ENCODE measurements at regions not wholly inside any gene's neighbourhood (a gene's known extent, or its start where the extent isn't known, plus 50 kb on each side); places are given as distances from the start of the nearest gene placed in this dataset.

DNA sequence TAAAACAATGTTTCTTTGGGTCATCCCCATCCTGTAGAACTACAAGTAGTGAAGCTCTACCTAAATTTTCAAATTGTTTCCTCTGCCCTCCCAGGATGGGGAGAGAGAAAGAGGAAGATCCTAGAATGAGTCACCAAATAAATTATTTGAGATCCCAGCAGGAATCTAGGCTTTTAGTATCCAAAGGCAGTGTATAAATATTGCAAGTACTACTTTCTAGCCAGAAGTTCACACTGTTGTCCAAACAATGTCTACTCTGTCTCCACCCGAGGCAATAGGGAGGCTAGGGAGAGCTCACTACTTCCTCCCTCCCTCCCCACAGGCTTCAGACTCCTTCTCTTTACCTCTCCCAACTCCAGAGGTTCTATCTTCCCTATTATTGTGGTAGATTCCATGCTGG, 362.8 kb downstream of the MRPS30 start:
- TF ChIP-seq, protein P1, sequence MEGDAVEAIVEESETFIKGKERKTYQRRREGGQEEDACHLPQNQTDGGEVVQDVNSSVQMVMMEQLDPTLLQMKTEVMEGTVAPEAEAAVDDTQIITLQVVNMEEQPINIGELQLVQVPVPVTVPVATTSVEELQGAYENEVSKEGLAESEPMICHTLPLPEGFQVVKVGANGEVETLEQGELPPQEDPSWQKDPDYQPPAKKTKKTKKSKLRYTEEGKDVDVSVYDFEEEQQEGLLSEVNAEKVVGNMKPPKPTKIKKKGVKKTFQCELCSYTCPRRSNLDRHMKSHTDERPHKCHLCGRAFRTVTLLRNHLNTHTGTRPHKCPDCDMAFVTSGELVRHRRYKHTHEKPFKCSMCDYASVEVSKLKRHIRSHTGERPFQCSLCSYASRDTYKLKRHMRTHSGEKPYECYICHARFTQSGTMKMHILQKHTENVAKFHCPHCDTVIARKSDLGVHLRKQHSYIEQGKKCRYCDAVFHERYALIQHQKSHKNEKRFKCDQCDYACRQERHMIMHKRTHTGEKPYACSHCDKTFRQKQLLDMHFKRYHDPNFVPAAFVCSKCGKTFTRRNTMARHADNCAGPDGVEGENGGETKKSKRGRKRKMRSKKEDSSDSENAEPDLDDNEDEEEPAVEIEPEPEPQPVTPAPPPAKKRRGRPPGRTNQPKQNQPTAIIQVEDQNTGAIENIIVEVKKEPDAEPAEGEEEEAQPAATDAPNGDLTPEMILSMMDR (IDR thresholded peaks at IDR 0.05): no peak
- no peak for TF ChIP-seq EZH2 (IDR thresholded peaks at IDR 0.05)
- no peak for TF ChIP-seq EZH2phosphoT487 (IDR thresholded peaks at IDR 0.05)

Measured in neural progenitor cell (in vitro differentiated cells).